ENCODE measurements at regions not wholly inside any gene's neighbourhood (a gene's known extent, or its start where the extent isn't known, plus 50 kb on each side); places are given as distances from the start of the nearest gene placed in this dataset.
"Not testable (repeated sequence)": the region's sequence is repeated elsewhere in the genome, so short reads cannot be mapped to it uniquely, and the experiment has no call there.

- H3K4me1 ChIP-seq (ENCODE audit: control insufficient read depth in 2 of 2, insufficient read depth in 2 of 2, low read length in 1 of 2); H3K9me3 ChIP-seq (ENCODE audit: control insufficient read depth in 2 of 2, insufficient read depth in 1 of 2, low read depth in 1 of 2, low read length in 1 of 2); H3K27ac ChIP-seq (ENCODE audit: low read depth in 2 of 2, low read length in 1 of 2); H3K27me3 ChIP-seq (ENCODE audit: control insufficient read depth in 1 of 2, insufficient read depth in 2 of 2, low read length in 2 of 2); H3K4me3 ChIP-seq (ENCODE audit: low read depth in 1 of 2, low read length in 2 of 2); H3K36me3 ChIP-seq (ENCODE audit: control insufficient read depth in 2 of 2, insufficient read depth in 2 of 2, low read length in 1 of 2): not testable (repeated sequence)
- 84 to 86% methylated on average over 4 of the region's 4 CpGs for WGBS, 2 donors
Observed at GRCh38 chr14:59006179-59006578, 182.3 kb upstream of the DAAM1 start.

DNA sequence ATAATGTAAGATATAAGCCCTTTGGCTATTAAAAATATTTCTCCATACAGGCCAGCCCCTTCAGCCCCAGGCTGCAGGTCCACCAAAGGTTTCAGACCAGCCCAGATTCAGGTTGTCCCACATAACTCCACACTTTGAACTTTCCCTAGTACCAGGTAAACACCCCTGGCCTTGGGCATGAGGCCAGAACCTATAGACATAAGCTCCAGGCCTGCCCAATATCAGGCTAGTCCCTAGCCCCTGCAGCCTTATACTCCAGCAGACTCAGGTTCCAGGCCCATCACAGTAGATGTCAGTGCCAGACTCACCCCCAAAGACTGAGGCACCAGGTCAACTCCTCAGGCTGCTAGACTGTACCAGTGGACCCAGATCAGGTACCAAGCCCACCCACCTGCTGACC is 178.5 kb upstream of the DAAM1 start:
- H3K9me3 ChIP-seq (ENCODE audit: control insufficient read depth in 2 of 2, insufficient read depth in 1 of 2, low read depth in 1 of 2, low read length in 1 of 2) = peaks cover 0 to 6% of the 10 kb centered on the region in 2 donors
- no peaks in the 10 kb centered on the region for H3K27me3 ChIP-seq (ENCODE audit: control insufficient read depth in 1 of 2, insufficient read depth in 2 of 2, low read length in 2 of 2)
- no peak overlapping the region for H3K27ac ChIP-seq (ENCODE audit: low read depth in 2 of 2, low read length in 1 of 2)
- no peaks in the 10 kb centered on the region for H3K36me3 ChIP-seq (ENCODE audit: control insufficient read depth in 2 of 2, insufficient read depth in 2 of 2, low read length in 1 of 2)
- no peaks in the 10 kb centered on the region for H3K4me1 ChIP-seq (ENCODE audit: control insufficient read depth in 2 of 2, insufficient read depth in 2 of 2, low read length in 1 of 2)
- no peak overlapping the region for H3K4me3 ChIP-seq (ENCODE audit: low read depth in 1 of 2, low read length in 2 of 2)

DNA sequence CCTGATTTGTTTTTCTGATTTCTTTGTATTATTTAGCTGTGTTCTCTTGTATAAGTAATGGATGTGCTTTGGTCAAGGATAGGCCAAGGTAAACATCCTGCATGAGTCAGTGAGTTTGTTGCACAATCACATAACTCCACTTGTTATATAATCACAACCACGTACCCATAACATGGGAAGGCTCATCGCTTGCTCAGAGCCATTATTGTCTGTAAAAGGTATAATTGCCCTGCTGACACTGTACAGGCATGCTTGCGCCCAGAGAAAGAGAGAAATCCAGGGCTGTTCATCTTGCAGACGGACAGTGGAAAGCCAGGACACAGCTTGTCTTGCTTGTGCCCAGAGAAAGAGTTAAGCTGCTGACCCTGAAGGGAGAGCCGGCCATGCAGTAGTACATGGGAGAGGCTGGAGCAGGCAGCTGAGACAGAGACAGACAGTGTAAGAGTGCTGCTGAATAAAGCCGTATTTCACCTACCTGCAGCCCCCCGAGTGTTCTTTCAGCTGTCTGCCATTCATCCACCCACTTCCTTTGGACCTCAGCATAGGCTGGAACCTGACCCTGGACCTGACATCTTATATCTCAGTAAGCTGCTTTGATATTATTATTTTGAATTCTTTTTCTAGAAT is 174.7 kb upstream of the DAAM1 start:
- H3K4me1 ChIP-seq (ENCODE audit: control insufficient read depth in 2 of 2, insufficient read depth in 2 of 2, low read length in 1 of 2) = no peaks in the 10 kb centered on the region
- no peaks in the 10 kb centered on the region for H3K27me3 ChIP-seq (ENCODE audit: control insufficient read depth in 1 of 2, insufficient read depth in 2 of 2, low read length in 2 of 2)
- no peaks in the 10 kb centered on the region for H3K36me3 ChIP-seq (ENCODE audit: control insufficient read depth in 2 of 2, insufficient read depth in 2 of 2, low read length in 1 of 2)
- H3K9me3 ChIP-seq (ENCODE audit: control insufficient read depth in 2 of 2, insufficient read depth in 1 of 2, low read depth in 1 of 2, low read length in 1 of 2) = peaks cover 0 to 6% of the 10 kb centered on the region in 2 donors
- H3K4me3 ChIP-seq (ENCODE audit: low read depth in 1 of 2, low read length in 2 of 2) = no peak overlapping the region
- 82 to 83% methylated on average over 7 of the region's 7 CpGs for WGBS, 2 donors
- no peak overlapping the region for H3K27ac ChIP-seq (ENCODE audit: low read depth in 2 of 2, low read length in 1 of 2)

DNA sequence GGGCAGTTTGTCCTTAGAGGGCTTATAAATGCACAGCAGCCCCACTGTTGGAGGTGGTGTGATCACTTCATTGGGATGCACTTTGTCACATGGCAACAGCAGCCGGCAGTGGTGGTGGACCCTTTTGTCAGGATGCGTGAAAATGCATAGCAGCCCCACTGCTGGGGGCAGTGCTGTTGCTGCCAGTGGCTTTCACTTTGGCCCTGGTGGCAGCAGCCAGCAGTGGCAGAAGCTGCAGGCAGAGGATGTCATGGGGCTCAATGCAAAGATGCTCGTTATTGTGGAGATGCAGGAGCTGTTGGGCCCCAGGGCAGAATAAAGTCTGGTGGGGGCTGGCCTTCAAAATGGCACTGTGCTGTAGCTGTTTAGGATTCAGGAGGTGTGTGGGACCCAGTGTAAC is 173.0 kb upstream of the DAAM1 start:
- Histone ChIP-seq H3K4me3 (ENCODE audit: low read depth in 1 of 2, low read length in 2 of 2) (no peak overlapping the region), H3K36me3 (ENCODE audit: control insufficient read depth in 2 of 2, insufficient read depth in 2 of 2, low read length in 1 of 2) (no peaks in the 10 kb centered on the region), H3K27ac (ENCODE audit: low read depth in 2 of 2, low read length in 1 of 2) (no peak overlapping the region), H3K4me1 (ENCODE audit: control insufficient read depth in 2 of 2, insufficient read depth in 2 of 2, low read length in 1 of 2) (no peaks in the 10 kb centered on the region), H3K27me3 (ENCODE audit: control insufficient read depth in 1 of 2, insufficient read depth in 2 of 2, low read length in 2 of 2) (no peaks in the 10 kb centered on the region), H3K9me3 (ENCODE audit: control insufficient read depth in 2 of 2, insufficient read depth in 1 of 2, low read depth in 1 of 2, low read length in 1 of 2) (peaks cover 0 to 3% of the 10 kb centered on the region in 2 donors)
- 85 to 89% methylated on average over 3 of the region's 3 CpGs for WGBS, 2 donors

DNA sequence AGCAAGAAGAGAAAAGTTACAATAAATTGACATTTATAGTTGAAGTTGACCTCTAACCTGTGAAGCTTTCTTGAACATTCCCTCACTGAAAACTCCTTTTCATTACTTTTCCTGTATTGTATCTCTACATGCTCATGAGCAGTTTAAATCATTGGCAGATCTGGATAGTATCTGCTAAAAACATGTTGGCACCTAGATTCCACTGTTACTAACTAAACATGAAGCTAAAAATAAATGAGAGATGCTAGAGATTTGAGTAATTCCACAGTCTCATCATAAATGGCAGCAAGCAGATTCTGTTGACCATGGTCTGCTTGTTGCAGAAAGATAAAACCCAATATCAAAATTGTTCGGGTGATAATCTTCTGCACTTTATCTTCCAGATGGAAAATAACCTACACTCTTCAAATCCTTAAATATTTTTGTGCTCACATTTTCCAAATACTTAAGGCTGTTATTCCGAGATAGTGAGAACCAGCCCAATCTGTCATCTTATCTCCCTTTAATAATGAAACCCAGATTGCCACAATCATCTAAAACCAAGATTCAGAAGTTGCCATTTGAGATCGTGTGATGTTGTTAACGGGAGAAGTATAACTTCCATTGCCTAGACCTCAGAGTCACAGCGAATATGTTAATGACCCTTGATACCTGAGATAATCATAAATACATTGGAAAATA is 171.0 kb upstream of the DAAM1 start:
- WGBS, 2 donors = 69 to 82% methylated on average over 5 of the region's 5 CpGs
- H3K9me3 ChIP-seq (ENCODE audit: control insufficient read depth in 2 of 2, insufficient read depth in 1 of 2, low read depth in 1 of 2, low read length in 1 of 2) = peaks cover 0 to 3% of the 10 kb centered on the region in 2 donors
- H3K4me3 ChIP-seq (ENCODE audit: low read depth in 1 of 2, low read length in 2 of 2) = no peak overlapping the region
- no peaks in the 10 kb centered on the region for H3K27me3 ChIP-seq (ENCODE audit: control insufficient read depth in 1 of 2, insufficient read depth in 2 of 2, low read length in 2 of 2)
- H3K27ac ChIP-seq (ENCODE audit: low read depth in 2 of 2, low read length in 1 of 2) = no peak overlapping the region
- H3K36me3 ChIP-seq (ENCODE audit: control insufficient read depth in 2 of 2, insufficient read depth in 2 of 2, low read length in 1 of 2) = no peaks in the 10 kb centered on the region
- H3K4me1 ChIP-seq (ENCODE audit: control insufficient read depth in 2 of 2, insufficient read depth in 2 of 2, low read length in 1 of 2) = no peaks in the 10 kb centered on the region

- Histone ChIP-seq H3K9me3 (ENCODE audit: control insufficient read depth in 2 of 2, insufficient read depth in 1 of 2, low read depth in 1 of 2, low read length in 1 of 2) (peaks cover 0 to 3% of the 10 kb centered on the region in 2 donors), H3K36me3 (ENCODE audit: control insufficient read depth in 2 of 2, insufficient read depth in 2 of 2, low read length in 1 of 2) (no peaks in the 10 kb centered on the region), H3K27me3 (ENCODE audit: control insufficient read depth in 1 of 2, insufficient read depth in 2 of 2, low read length in 2 of 2) (no peaks in the 10 kb centered on the region), H3K4me3 (ENCODE audit: low read depth in 1 of 2, low read length in 2 of 2) (no peak overlapping the region), H3K27ac (ENCODE audit: low read depth in 2 of 2, low read length in 1 of 2) (no peak overlapping the region), H3K4me1 (ENCODE audit: control insufficient read depth in 2 of 2, insufficient read depth in 2 of 2, low read length in 1 of 2) (no peaks in the 10 kb centered on the region)
- WGBS, 2 donors = 67 to 83% methylated on average over 2 of the region's 2 CpGs
Observed at GRCh38 chr14:59018460-59018859, 170.0 kb upstream of the DAAM1 start.

DNA sequence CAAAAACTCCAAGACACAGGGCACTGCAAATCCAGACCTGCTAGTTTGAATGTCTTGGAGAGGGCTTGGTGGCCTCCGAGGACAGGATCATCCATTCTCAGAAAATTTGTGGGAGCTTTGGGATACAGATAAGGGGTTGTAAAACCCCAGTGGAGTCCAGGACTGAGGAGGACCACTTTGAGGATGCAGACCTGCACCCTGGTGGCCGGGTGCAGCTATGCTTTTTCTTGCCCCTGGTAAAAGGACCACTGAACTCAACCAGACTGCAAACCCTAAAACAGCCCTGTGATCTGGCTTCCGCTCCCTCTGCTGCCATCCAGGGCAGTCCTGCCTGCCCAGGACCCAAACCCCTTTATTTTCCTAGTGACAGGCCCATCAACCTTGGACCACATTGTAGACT is 169.5 kb upstream of the DAAM1 start:
- peaks cover 0 to 3% of the 10 kb centered on the region in 2 donors for H3K9me3 ChIP-seq (ENCODE audit: control insufficient read depth in 2 of 2, insufficient read depth in 1 of 2, low read depth in 1 of 2, low read length in 1 of 2)

DNA sequence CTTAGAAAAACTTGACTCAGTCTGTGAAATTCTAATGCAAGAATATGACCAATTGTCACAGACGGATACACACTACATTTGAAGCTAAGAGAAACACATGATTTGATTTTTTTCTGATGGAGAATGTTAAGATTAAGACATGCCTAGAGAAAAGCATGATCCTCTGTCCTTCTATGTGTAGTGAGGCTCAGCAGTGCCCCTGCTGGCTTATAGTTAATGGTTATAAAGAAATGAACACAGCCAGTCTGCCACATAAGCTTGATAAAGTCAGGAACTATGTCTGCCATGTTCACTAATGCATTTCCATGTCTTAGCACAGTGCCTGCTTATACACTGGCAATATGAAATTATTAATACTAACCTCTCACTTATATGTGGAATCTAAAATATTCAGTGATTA is 168.1 kb upstream of the DAAM1 start:
- WGBS, 2 donors = 82 to 90% methylated on average over 1 of the region's 1 CpG
- H3K9me3 ChIP-seq (ENCODE audit: control insufficient read depth in 2 of 2, insufficient read depth in 1 of 2, low read depth in 1 of 2, low read length in 1 of 2) = no peaks in the 10 kb centered on the region
- no peaks in the 10 kb centered on the region for H3K27me3 ChIP-seq (ENCODE audit: control insufficient read depth in 1 of 2, insufficient read depth in 2 of 2, low read length in 2 of 2)
- no peaks in the 10 kb centered on the region for H3K36me3 ChIP-seq (ENCODE audit: control insufficient read depth in 2 of 2, insufficient read depth in 2 of 2, low read length in 1 of 2)
- H3K4me1 ChIP-seq (ENCODE audit: control insufficient read depth in 2 of 2, insufficient read depth in 2 of 2, low read length in 1 of 2) = no peaks in the 10 kb centered on the region
- no peak overlapping the region for H3K27ac ChIP-seq (ENCODE audit: low read depth in 2 of 2, low read length in 1 of 2)
- no peak overlapping the region for H3K4me3 ChIP-seq (ENCODE audit: low read depth in 1 of 2, low read length in 2 of 2)

More for the DNA sequence above, 169.5 kb upstream of the DAAM1 start:
- no peaks in the 10 kb centered on the region for H3K4me1 ChIP-seq (ENCODE audit: control insufficient read depth in 2 of 2, insufficient read depth in 2 of 2, low read length in 1 of 2)
- no peak overlapping the region for H3K4me3 ChIP-seq (ENCODE audit: low read depth in 1 of 2, low read length in 2 of 2)
- no peak overlapping the region for H3K27ac ChIP-seq (ENCODE audit: low read depth in 2 of 2, low read length in 1 of 2)
- no peaks in the 10 kb centered on the region for H3K36me3 ChIP-seq (ENCODE audit: control insufficient read depth in 2 of 2, insufficient read depth in 2 of 2, low read length in 1 of 2)
- WGBS, 2 donors = 74 to 75% methylated on average over 3 of the region's 3 CpGs
- no peaks in the 10 kb centered on the region for H3K27me3 ChIP-seq (ENCODE audit: control insufficient read depth in 1 of 2, insufficient read depth in 2 of 2, low read length in 2 of 2)

DNA sequence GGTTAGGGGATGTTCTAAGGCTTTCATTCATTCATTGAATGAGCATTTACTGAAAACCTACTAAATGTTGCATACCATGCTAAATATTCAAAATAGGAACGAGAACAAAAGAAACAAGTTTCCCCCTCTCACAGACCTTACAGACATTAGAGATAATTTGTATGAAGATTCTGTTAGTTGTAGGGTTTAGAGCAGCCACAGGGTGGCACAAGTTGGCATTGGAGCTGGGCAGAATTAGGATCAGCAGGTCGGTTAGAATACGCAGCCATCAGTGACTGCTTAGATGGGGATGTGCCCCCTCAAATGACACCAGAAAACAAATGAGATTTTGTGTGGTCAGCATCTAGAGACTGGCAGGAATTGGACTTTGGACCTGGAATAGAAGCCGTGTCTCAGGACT is 166.3 kb upstream of the DAAM1 start:
- Histone ChIP-seq H3K27ac (ENCODE audit: low read depth in 2 of 2, low read length in 1 of 2) (no peak overlapping the region), H3K9me3 (ENCODE audit: control insufficient read depth in 2 of 2, insufficient read depth in 1 of 2, low read depth in 1 of 2, low read length in 1 of 2) (no peaks in the 10 kb centered on the region), H3K27me3 (ENCODE audit: control insufficient read depth in 1 of 2, insufficient read depth in 2 of 2, low read length in 2 of 2) (no peaks in the 10 kb centered on the region), H3K36me3 (ENCODE audit: control insufficient read depth in 2 of 2, insufficient read depth in 2 of 2, low read length in 1 of 2) (no peaks in the 10 kb centered on the region), H3K4me1 (ENCODE audit: control insufficient read depth in 2 of 2, insufficient read depth in 2 of 2, low read length in 1 of 2) (no peaks in the 10 kb centered on the region), H3K4me3 (ENCODE audit: low read depth in 1 of 2, low read length in 2 of 2) (no peak overlapping the region)
- 78% methylated on average over 4 of the region's 4 CpGs for WGBS, 2 donors

DNA sequence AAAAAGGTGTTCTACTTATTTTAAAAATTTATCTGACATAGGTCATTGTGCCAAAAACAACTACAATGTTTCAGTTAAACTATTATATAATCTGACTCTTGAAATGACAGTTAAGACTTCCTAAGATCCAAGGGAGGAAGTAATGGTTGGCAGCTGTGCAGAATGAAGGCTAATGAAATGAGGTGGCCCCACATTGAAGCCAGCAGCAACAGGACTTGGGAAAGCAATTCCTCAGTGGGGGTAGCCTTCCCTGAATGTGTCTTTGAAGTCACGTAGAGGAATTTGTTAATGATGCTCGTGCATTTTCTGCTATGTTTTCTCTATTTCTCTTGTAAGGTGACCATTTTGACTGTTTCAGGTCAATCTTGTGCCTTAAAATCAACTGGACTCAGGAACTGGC is 162.4 kb upstream of the DAAM1 start:
- Histone ChIP-seq H3K9me3 (ENCODE audit: control insufficient read depth in 2 of 2, insufficient read depth in 1 of 2, low read depth in 1 of 2, low read length in 1 of 2) (no peaks in the 10 kb centered on the region), H3K36me3 (ENCODE audit: control insufficient read depth in 2 of 2, insufficient read depth in 2 of 2, low read length in 1 of 2) (no peaks in the 10 kb centered on the region), H3K27me3 (ENCODE audit: control insufficient read depth in 1 of 2, insufficient read depth in 2 of 2, low read length in 2 of 2) (no peaks in the 10 kb centered on the region), H3K4me3 (ENCODE audit: low read depth in 1 of 2, low read length in 2 of 2) (no peak overlapping the region), H3K27ac (ENCODE audit: low read depth in 2 of 2, low read length in 1 of 2) (no peak overlapping the region), H3K4me1 (ENCODE audit: control insufficient read depth in 2 of 2, insufficient read depth in 2 of 2, low read length in 1 of 2) (no peaks in the 10 kb centered on the region)
- WGBS, 2 donors = 85 to 87% methylated on average over 2 of the region's 2 CpGs

Measured in esophagus (tissue), 2 donors.